HG02885 (cell line): ENCODE measurements at regions not wholly inside any gene's neighbourhood (a gene's known extent, or its start where the extent isn't known, plus 50 kb on each side); places are given as distances from the start of the nearest gene placed in this dataset.

Experiments
- ATAC-seq: cut with Tn5 transposase; IDR thresholded peaks from one replicate; pipeline ENCODE4 v1.9.1; 2021; ENCODE audit warnings: mild to moderate bottlenecking; ENCODE audit not compliant: unreplicated experiment, poor library complexity

- ATAC-seq: no peak
Observed at GRCh38 chr2:59033661-59034060, 792.5 kb upstream of the FANCL start.

- ATAC-seq: no peak
Observed at GRCh38 chr2:59032499-59032898, 791.4 kb upstream of the FANCL start.

- no peak for ATAC-seq
Observed at GRCh38 chr2:59029058-59029457, 787.9 kb upstream of the FANCL start.

GRCh38 chr2:59027320-59027719 lies 786.2 kb upstream of the FANCL start:
- no peak for ATAC-seq

DNA sequence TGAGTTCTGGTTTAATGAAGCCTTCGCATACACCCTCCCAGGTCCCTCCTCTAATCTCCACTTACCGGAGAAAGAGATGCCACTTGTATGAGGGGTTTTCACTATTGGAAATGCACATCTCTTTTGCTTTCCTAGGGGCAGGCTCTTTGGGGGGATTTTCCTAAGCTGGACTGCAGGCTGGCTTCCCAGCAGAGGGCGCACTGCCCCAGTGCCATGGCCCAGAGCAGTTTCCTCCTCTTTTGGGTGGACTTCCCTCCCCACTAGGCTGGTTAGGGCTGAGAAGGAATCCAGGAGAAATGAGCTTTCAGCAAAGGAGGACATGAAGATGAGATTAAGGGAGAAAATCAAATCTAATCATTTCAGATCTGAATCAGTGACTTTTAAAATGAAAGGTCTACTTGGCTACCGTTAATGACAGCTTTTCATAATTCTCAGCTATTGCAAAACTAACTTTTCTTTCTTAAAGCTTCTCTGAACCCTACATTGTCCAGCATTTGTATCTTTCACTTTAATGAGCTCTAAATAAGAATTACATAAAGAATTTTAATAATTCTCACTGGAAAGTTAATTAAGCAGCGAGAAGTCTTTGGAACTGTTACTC lies 784.1 kb upstream of the FANCL start:
- ATAC-seq: peak; percentile 87

- no peak for ATAC-seq
Observed at GRCh38 chr2:59021786-59022185, 780.7 kb upstream of the FANCL start.

DNA sequence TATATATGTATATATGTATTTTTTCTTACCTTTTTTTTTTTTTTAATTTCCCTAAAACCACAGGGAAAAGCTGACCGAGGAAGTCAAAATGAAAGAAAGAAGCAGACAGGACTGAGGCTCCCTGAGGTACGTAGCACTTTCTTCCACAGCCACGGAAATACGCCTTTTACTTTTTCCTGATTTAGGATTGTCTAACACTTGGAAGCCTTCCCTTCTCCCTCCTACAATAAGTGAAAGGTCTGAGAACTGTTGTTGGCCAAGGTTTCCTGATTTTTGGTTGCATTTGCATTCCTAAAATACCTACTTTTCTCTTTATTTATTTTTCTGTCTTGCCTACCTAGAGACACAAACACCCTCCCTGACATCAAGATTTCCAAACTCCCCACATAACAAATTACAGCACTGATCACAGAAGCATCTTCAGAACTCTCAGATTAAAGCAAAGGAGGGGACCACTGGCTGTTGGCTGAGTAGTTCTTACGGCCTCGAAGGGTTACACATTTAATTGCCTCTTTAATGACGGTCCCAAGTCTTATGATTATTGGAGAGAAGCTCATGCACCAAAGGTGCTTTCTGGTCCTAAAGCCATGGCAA lies 778.5 kb upstream of the FANCL start:
- ATAC-seq: no peak

DNA sequence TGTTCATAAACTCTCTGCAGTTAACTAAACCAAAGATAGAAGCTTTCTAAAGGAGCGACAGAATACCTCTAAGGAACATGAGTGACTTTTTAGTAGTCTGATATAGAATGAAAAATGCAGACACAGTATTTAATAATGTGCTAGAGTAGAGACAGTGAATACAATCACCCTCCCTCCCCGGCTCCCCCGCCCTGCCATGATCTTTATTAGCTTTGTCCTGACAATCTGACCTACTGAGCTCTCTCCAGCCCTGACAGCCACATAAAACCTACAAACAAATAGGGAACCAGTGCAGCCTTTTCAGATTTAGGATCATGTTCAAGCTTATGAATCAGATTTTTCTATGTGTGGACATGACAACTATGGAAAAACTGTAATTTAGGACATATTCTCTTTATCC lies 777.6 kb upstream of the FANCL start:
- ATAC-seq: no peak

GRCh38 chr2:59015027-59015426 lies 773.9 kb upstream of the FANCL start:
- ATAC-seq: no peak

GRCh38 chr2:59012971-59013370 lies 771.8 kb upstream of the FANCL start:
- ATAC-seq: no peak

DNA sequence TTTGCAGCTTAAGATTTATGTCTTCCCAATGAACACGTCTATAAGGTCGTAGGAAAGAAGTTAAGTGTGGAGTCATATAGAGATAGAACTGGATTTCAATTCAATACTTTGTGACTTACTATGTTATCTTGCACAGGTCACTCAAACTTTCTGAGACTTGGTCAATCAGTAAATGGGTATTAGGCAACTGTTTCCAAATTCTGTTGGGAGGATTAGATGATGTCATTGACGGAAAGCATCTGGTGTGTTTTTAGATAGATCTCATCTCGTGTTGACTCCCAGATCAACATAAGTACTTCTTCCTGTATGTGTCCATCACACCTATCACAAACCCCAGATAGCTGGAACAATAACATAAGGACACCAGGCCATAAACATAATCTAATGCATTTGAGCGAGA lies 771.1 kb upstream of the FANCL start:
- no peak for ATAC-seq

- no peak for ATAC-seq
Observed at GRCh38 chr2:59008950-59009349, 767.8 kb upstream of the FANCL start.

GRCh38 chr2:59005836-59006615 lies 764.9 kb upstream of the FANCL start:
- no peak for ATAC-seq

GRCh38 chr2:59004621-59005020 lies 763.5 kb upstream of the FANCL start:
- no peak for ATAC-seq

GRCh38 chr2:59000796-59001195 lies 759.7 kb upstream of the FANCL start:
- no peak for ATAC-seq

DNA sequence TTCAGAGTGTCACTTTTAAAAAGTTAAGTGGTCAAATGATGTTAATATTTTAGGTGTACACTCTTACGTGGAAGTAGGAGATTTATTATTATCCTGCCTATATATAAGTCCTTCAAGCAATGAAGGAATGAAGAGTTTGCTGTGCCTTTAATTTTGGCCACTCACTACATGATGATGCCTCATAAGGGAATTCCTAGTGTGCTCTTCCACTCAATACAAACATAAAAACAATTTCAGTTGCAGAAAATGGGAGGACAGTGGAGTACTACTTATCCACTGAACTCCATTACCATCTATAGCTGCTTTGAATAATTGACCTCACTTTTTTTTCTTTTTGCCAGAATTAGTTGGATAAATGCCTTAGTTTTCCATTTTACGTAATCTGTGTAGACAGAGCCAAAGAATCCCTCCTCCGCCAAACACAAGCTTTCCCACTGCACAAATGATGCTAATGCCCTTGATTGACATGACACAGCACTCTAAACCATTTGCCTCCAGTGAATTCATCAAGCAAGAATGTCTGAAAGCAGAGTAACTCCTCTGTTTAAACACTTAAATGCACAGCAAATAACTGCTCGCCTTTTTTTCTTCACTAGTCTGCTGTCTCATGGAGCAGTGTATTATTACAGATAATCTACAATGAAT lies 751.1 kb upstream of the FANCL start:
- ATAC-seq: no peak

DNA sequence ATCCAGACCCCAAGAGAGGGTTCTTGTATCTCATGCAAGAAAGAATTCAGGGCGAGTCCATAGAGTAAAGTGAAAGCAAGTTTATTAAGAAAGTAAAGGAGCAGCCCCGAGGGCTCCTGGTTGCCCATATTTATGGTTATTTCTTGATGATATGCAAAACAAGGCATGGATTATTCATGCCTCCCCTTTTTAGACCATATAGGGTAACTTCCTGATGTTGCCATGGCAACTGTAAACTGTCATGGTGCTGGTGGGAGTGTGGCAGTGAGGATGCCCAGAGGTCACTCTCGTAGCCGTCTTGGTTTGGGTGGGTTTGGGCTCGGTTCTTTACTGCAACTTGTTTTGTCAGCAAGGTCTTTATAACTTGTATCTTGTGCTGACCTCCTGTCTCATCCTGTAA lies 750.2 kb upstream of the FANCL start:
- no peak for ATAC-seq

DNA sequence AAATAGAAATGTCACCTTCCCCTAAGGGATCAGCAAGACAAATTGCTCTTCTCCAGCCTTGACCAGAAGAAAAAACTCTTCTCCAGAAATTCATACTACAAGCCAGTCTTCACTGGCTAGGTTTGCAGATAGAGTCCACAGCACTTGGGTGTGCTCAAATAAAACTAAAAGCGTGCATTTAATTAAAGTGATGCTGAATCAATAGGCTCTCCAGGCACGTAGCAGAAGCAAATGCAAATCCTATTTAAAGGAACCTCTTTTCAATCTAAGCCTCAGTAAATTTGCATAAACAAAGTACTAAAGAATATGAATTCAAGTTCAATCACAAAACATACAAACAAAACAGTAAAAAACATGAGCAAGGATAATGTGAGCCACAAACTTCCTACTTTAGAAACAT lies 744.4 kb upstream of the FANCL start:
- no peak for ATAC-seq

GRCh38 chr2:58984731-58985130 lies 743.6 kb upstream of the FANCL start:
- no peak for ATAC-seq

- ATAC-seq: no peak
Observed at GRCh38 chr2:58983111-58983510, 742.0 kb upstream of the FANCL start.

GRCh38 chr2:58981237-58981636 lies 740.1 kb upstream of the FANCL start:
- no peak for ATAC-seq
